ENCODE measurements at regions not wholly inside any gene's neighbourhood (a gene's known extent, or its start where the extent isn't known, plus 50 kb on each side); places are given as distances from the start of the nearest gene placed in this dataset.

- Histone ChIP-seq H3K79me1 (ENCODE audit: low read length) (no peaks in the 10 kb centered on the region), H2BK15ac (replicated peaks; ENCODE audit: low read depth) (no peak overlapping the region), H3K56ac (ENCODE audit: low read length) (no peak overlapping the region), H3K4me2 (ENCODE audit: low read length) (no peak overlapping the region), H3K4me3 (ENCODE audit: low read length) (no peak overlapping the region), H2BK5ac (ENCODE audit: low read length) (no peak overlapping the region), H3K27me3 (ENCODE audit: insufficient read depth, low read length, poor library complexity) (no peaks in the 10 kb centered on the region), H2AK5ac (ENCODE audit: low read length) (no peak overlapping the region), H3K4ac (ENCODE audit: low read depth, low read length) (no peak overlapping the region), H4K8ac (ENCODE audit: low read depth, low read length) (no peak overlapping the region), H3K79me2 (ENCODE audit: control insufficient read depth, insufficient read depth, low read length) (no peaks in the 10 kb centered on the region), H3K27ac (ENCODE audit: low read depth, low read length) (no peak overlapping the region), H2BK120ac (ENCODE audit: low read depth, low read length) (no peak overlapping the region), H3K18ac (ENCODE audit: low read length) (no peak overlapping the region), H4K5ac (ENCODE audit: low read length) (no peak overlapping the region), H3K9ac (ENCODE audit: low read length) (no peak overlapping the region), H3K23ac (ENCODE audit: low read length) (no peak overlapping the region), H3K4me1 (ENCODE audit: control insufficient read depth, low read depth, low read length) (no peaks in the 10 kb centered on the region), H3K36me3 (ENCODE audit: control insufficient read depth, insufficient read depth, low read length) (no peaks in the 10 kb centered on the region)
- DNase-seq = no peak
These were observed 733.3 kb downstream of the SUCLG1 start for GRCh38 chr2:83725735-83726134.

DNA sequence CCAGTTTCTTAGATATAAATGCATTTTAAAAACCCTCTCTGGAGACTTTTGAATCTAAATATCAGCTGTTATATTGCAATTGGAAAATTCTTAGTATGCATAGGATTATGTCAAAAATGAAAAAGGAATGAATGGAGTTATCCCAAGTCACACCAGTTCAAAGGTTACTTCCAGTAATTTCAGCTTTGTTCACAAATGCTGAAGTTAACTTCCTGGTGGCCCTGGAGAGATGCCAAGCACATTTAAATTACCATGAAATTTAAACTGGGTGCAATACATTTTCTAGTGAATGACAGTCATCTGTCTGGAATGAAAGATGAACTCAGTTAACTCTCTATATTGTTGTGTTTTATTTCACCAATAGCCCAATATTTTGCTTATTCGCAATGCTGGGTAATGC lies 753.9 kb downstream of the SUCLG1 start:
- no peaks in the 10 kb centered on the region for H3K79me1 ChIP-seq (ENCODE audit: low read length)
- no peak overlapping the region for H3K56ac ChIP-seq (ENCODE audit: low read length)
- no peak overlapping the region for H2BK120ac ChIP-seq (ENCODE audit: low read depth, low read length)
- H3K27me3 ChIP-seq (ENCODE audit: insufficient read depth, low read length, poor library complexity) = no peaks in the 10 kb centered on the region
- H3K23ac ChIP-seq (ENCODE audit: low read length) = no peak overlapping the region
- no peak overlapping the region for H3K27ac ChIP-seq (ENCODE audit: low read depth, low read length)
- H3K79me2 ChIP-seq (ENCODE audit: control insufficient read depth, insufficient read depth, low read length) = no peaks in the 10 kb centered on the region
- H2BK5ac ChIP-seq (ENCODE audit: low read length) = no peak overlapping the region
- no peak overlapping the region for H4K8ac ChIP-seq (ENCODE audit: low read depth, low read length)
- H3K4me2 ChIP-seq (ENCODE audit: low read length) = no peak overlapping the region
- no peak overlapping the region for H3K4me3 ChIP-seq (ENCODE audit: low read length)
- WGBS (ENCODE audit: extremely low coverage, insufficient coverage, low lambda C conversion rate) = no CpG with 5 or more reads among the region's 1 CpG
- H3K18ac ChIP-seq (ENCODE audit: low read length) = no peak overlapping the region
- DNase-seq = no peak
- no peak overlapping the region for H3K9ac ChIP-seq (ENCODE audit: low read length)
- no peak overlapping the region for H2BK15ac ChIP-seq (replicated peaks; ENCODE audit: low read depth)
- no peak overlapping the region for H3K4ac ChIP-seq (ENCODE audit: low read depth, low read length)
- no peak overlapping the region for H4K5ac ChIP-seq (ENCODE audit: low read length)
- H3K36me3 ChIP-seq (ENCODE audit: control insufficient read depth, insufficient read depth, low read length) = no peaks in the 10 kb centered on the region
- no peak overlapping the region for H2AK5ac ChIP-seq (ENCODE audit: low read length)
- no peaks in the 10 kb centered on the region for H3K4me1 ChIP-seq (ENCODE audit: control insufficient read depth, low read depth, low read length)

- no peak overlapping the region for H4K5ac ChIP-seq (ENCODE audit: low read length)
- H3K4ac ChIP-seq (ENCODE audit: low read depth, low read length) = no peak overlapping the region
- no peak overlapping the region for H4K8ac ChIP-seq (ENCODE audit: low read depth, low read length)
- no peak overlapping the region for H3K4me2 ChIP-seq (ENCODE audit: low read length)
- H3K27me3 ChIP-seq (ENCODE audit: insufficient read depth, low read length, poor library complexity) = no peaks in the 10 kb centered on the region
- no peak overlapping the region for H3K27ac ChIP-seq (ENCODE audit: low read depth, low read length)
- H3K79me2 ChIP-seq (ENCODE audit: control insufficient read depth, insufficient read depth, low read length) = no peaks in the 10 kb centered on the region
- no peak overlapping the region for H3K9ac ChIP-seq (ENCODE audit: low read length)
- no peaks in the 10 kb centered on the region for H3K79me1 ChIP-seq (ENCODE audit: low read length)
- no peak overlapping the region for H2AK5ac ChIP-seq (ENCODE audit: low read length)
- no peak overlapping the region for H3K56ac ChIP-seq (ENCODE audit: low read length)
- no peak overlapping the region for H3K18ac ChIP-seq (ENCODE audit: low read length)
- H2BK15ac ChIP-seq (replicated peaks; ENCODE audit: low read depth) = no peak overlapping the region
- no peak overlapping the region for H2BK120ac ChIP-seq (ENCODE audit: low read depth, low read length)
- H3K4me3 ChIP-seq (ENCODE audit: low read length) = no peak overlapping the region
- H2BK5ac ChIP-seq (ENCODE audit: low read length) = no peak overlapping the region
- WGBS (ENCODE audit: extremely low coverage, insufficient coverage, low lambda C conversion rate) = no CpG with 5 or more reads among the region's 1 CpG
- no peaks in the 10 kb centered on the region for H3K36me3 ChIP-seq (ENCODE audit: control insufficient read depth, insufficient read depth, low read length)
- H3K23ac ChIP-seq (ENCODE audit: low read length) = no peak overlapping the region
- H3K4me1 ChIP-seq (ENCODE audit: control insufficient read depth, low read depth, low read length) = no peaks in the 10 kb centered on the region
- DNase-seq = no peak
These were observed 755.5 kb downstream of the SUCLG1 start for GRCh38 chr2:83703598-83703997.

GRCh38 chr2:83696838-83697237 lies 762.2 kb downstream of the SUCLG1 start:
- Histone ChIP-seq H3K27me3 (ENCODE audit: insufficient read depth, low read length, poor library complexity) (no peaks in the 10 kb centered on the region), H2BK120ac (ENCODE audit: low read depth, low read length) (no peak overlapping the region), H2AK5ac (ENCODE audit: low read length) (no peak overlapping the region), H3K4ac (ENCODE audit: low read depth, low read length) (no peak overlapping the region), H3K36me3 (ENCODE audit: control insufficient read depth, insufficient read depth, low read length) (no peaks in the 10 kb centered on the region), H3K4me2 (ENCODE audit: low read length) (no peak overlapping the region), H3K9ac (ENCODE audit: low read length) (no peak overlapping the region), H3K23ac (ENCODE audit: low read length) (no peak overlapping the region), H3K56ac (ENCODE audit: low read length) (no peak overlapping the region), H3K4me1 (ENCODE audit: control insufficient read depth, low read depth, low read length) (no peaks in the 10 kb centered on the region), H2BK15ac (replicated peaks; ENCODE audit: low read depth) (no peak overlapping the region), H3K4me3 (ENCODE audit: low read length) (no peak overlapping the region), H3K18ac (ENCODE audit: low read length) (no peak overlapping the region), H2BK5ac (ENCODE audit: low read length) (no peak overlapping the region), H3K27ac (ENCODE audit: low read depth, low read length) (no peak overlapping the region), H4K8ac (ENCODE audit: low read depth, low read length) (no peak overlapping the region), H3K79me1 (ENCODE audit: low read length) (no peaks in the 10 kb centered on the region), H4K5ac (ENCODE audit: low read length) (no peak overlapping the region), H3K79me2 (ENCODE audit: control insufficient read depth, insufficient read depth, low read length) (no peaks in the 10 kb centered on the region)
- no CpG with 5 or more reads among the region's 4 CpGs for WGBS (ENCODE audit: extremely low coverage, insufficient coverage, low lambda C conversion rate)
- no peak for DNase-seq

- H2AK5ac ChIP-seq (ENCODE audit: low read length) = no peak overlapping the region
- H3K27ac ChIP-seq (ENCODE audit: low read depth, low read length) = no peak overlapping the region
- WGBS (ENCODE audit: extremely low coverage, insufficient coverage, low lambda C conversion rate) = no CpG with 5 or more reads among the region's 7 CpGs
- no peaks in the 10 kb centered on the region for H3K36me3 ChIP-seq (ENCODE audit: control insufficient read depth, insufficient read depth, low read length)
- no peak overlapping the region for H4K8ac ChIP-seq (ENCODE audit: low read depth, low read length)
- H3K4ac ChIP-seq (ENCODE audit: low read depth, low read length) = no peak overlapping the region
- H3K56ac ChIP-seq (ENCODE audit: low read length) = no peak overlapping the region
- no peak overlapping the region for H2BK15ac ChIP-seq (replicated peaks; ENCODE audit: low read depth)
- H3K4me3 ChIP-seq (ENCODE audit: low read length) = no peak overlapping the region
- no peaks in the 10 kb centered on the region for H3K27me3 ChIP-seq (ENCODE audit: insufficient read depth, low read length, poor library complexity)
- no peak for DNase-seq
- no peak overlapping the region for H3K4me2 ChIP-seq (ENCODE audit: low read length)
- H3K9ac ChIP-seq (ENCODE audit: low read length) = no peak overlapping the region
- no peaks in the 10 kb centered on the region for H3K4me1 ChIP-seq (ENCODE audit: control insufficient read depth, low read depth, low read length)
- H3K79me2 ChIP-seq (ENCODE audit: control insufficient read depth, insufficient read depth, low read length) = no peaks in the 10 kb centered on the region
- no peak overlapping the region for H2BK5ac ChIP-seq (ENCODE audit: low read length)
- H3K23ac ChIP-seq (ENCODE audit: low read length) = no peak overlapping the region
- H3K79me1 ChIP-seq (ENCODE audit: low read length) = no peaks in the 10 kb centered on the region
- H3K18ac ChIP-seq (ENCODE audit: low read length) = no peak overlapping the region
- H4K5ac ChIP-seq (ENCODE audit: low read length) = no peak overlapping the region
- no peak overlapping the region for H2BK120ac ChIP-seq (ENCODE audit: low read depth, low read length)
These were observed 763.5 kb downstream of the SUCLG1 start for GRCh38 chr2:83695530-83695929.

DNA sequence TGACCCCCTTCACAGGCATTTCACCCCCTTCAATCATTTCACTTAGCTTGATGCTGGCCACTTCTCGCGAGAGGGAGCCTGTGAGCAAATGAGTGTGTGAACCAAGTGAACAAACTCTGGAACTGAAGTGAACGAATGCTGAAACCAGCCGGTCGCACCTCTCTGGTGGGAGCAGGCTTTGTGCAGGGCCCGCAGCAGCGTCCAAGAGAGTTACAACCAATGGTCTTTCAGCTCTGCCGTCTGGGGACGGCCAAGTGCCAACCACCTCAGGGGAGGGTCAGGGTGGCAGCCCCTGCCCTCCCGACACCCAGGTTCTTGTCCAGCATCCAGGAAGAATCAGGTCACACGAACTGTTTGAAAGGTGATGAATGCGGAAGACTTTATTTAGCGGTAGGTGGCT lies 764.0 kb downstream of the SUCLG1 start:
- H3K23ac ChIP-seq (ENCODE audit: low read length) = no peak overlapping the region
- H2AK5ac ChIP-seq (ENCODE audit: low read length) = no peak overlapping the region
- no peak for DNase-seq
- no peak overlapping the region for H3K4ac ChIP-seq (ENCODE audit: low read depth, low read length)
- H3K4me2 ChIP-seq (ENCODE audit: low read length) = no peak overlapping the region
- no CpG with 5 or more reads among the region's 13 CpGs for WGBS (ENCODE audit: extremely low coverage, insufficient coverage, low lambda C conversion rate)
- H3K18ac ChIP-seq (ENCODE audit: low read length) = no peak overlapping the region
- H3K27ac ChIP-seq (ENCODE audit: low read depth, low read length) = no peak overlapping the region
- no peak overlapping the region for H3K4me3 ChIP-seq (ENCODE audit: low read length)
- no peaks in the 10 kb centered on the region for H3K79me1 ChIP-seq (ENCODE audit: low read length)
- H4K5ac ChIP-seq (ENCODE audit: low read length) = no peak overlapping the region
- no peaks in the 10 kb centered on the region for H3K4me1 ChIP-seq (ENCODE audit: control insufficient read depth, low read depth, low read length)
- no peak overlapping the region for H2BK15ac ChIP-seq (replicated peaks; ENCODE audit: low read depth)
- H2BK5ac ChIP-seq (ENCODE audit: low read length) = no peak overlapping the region
- H2BK120ac ChIP-seq (ENCODE audit: low read depth, low read length) = no peak overlapping the region
- H3K9ac ChIP-seq (ENCODE audit: low read length) = no peak overlapping the region
- no peak overlapping the region for H3K56ac ChIP-seq (ENCODE audit: low read length)
- H3K27me3 ChIP-seq (ENCODE audit: insufficient read depth, low read length, poor library complexity) = no peaks in the 10 kb centered on the region
- no peaks in the 10 kb centered on the region for H3K79me2 ChIP-seq (ENCODE audit: control insufficient read depth, insufficient read depth, low read length)
- H4K8ac ChIP-seq (ENCODE audit: low read depth, low read length) = no peak overlapping the region
- no peaks in the 10 kb centered on the region for H3K36me3 ChIP-seq (ENCODE audit: control insufficient read depth, insufficient read depth, low read length)

Data from mesendoderm (in vitro differentiated cells).